RKO (cell line): ENCODE measurements at regions not wholly inside any gene's neighbourhood (a gene's known extent, or its start where the extent isn't known, plus 50 kb on each side); places are given as distances from the start of the nearest gene placed in this dataset.
A peak's percentile ranks its signal among the peaks of the same experiment; 100 is the strongest.

Experiments used
- DNase-seq: peaks from one replicate; pipeline ENCODE4 v3.0.0-alpha.2; 2016; ENCODE audit warnings: low spot score

DNA sequence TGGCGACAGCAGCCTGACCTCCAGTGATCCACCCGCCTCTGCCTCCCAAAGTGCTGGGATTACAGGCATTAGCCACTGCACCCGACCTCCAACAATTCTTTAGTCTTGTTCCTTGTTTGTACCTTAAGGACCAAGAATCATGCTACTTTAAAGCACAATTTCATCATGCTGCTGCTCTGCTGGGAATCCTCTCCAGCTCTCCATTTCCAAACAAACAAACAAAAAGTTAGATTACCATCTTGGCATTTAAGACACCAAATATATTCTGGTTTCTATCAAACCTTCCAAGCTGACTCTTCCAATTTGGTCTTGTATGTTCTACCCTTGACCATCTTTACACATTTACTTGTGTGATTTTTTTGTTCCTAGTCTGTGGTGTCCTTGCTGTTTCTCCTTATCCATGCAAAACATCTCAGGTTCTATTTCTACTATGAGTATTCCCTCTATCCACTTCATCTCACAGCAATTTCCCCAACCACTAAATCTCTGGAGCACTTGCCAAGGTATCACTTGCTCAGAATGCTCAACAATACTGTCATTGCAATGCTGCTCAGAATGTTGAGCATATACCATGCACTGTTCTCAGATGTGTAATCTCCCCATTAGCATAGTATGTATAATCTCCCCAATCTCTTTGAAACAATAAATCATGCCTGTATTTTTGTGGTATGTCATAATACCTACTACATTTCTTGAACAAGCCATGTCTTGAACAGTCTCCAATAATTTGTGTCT lies 73.2 kb upstream of the GALNT5 start:
- DNase-seq, result no peak

GRCh38 chr2:157185476-157186227 lies 71.9 kb upstream of the GALNT5 start:
- DNase-seq, result no peak

DNA sequence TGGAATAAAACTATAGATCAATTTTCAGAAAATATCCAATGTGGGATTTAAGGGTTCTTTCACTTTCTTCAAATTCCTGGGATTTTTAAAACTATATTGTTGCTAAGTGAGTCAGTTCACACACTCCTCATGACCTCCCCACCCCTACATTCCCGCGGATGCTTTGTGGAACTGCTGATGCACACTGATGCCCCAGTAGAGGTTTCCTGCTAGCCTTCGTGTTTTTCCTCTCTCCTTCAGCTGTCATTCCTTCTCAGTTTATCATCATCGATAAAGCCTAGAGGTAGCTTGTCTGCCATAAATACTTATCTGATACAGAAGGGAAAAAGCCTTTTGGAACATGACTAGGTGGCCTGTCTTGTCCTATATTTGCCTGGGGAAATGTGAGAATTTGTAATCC lies 67.4 kb upstream of the GALNT5 start:
- DNase-seq, result no peak

DNA sequence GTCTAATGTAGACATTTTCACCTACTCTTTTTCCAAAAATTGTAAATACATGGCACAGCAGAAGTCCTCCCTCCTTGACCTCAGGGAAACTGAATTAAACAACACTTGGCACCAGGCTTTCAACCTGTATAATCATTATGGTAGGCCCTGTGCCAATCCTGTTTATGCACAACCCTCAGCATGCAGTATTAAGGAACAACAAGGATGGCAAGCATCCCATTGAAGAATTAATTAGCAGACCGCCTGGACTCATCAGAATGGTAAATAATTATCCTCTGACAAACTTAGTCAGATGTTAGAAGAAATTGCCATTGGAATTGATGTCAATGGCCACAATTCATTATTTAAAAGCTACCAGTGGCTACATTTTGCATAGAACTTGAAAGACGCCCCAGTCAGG lies 66.3 kb upstream of the GALNT5 start:
- no peak for DNase-seq

GRCh38 chr2:157192445-157193423 lies 64.8 kb upstream of the GALNT5 start:
- no peak for DNase-seq

DNA sequence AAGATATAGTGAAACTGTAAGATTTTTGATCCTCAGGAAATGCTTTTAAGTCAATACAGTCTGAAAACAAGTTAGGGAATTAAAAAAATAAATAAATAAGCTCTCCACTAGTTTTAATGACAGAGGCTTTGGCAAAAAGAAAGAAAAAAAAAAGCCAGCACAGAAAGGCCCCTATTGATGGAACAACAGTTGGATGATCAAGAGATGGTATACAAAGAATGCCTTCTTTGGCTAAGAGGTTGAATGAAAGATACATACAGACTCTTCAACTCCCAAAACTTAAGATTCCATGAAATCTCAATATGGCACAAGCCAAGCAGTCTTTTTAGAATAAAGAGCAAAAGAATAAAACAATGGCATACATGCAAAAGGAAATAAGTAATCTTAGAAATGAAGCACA lies 64.0 kb upstream of the GALNT5 start:
- no peak for DNase-seq

GRCh38 chr2:157194097-157194688 lies 63.3 kb upstream of the GALNT5 start:
- peak; percentile 70 for DNase-seq

DNA sequence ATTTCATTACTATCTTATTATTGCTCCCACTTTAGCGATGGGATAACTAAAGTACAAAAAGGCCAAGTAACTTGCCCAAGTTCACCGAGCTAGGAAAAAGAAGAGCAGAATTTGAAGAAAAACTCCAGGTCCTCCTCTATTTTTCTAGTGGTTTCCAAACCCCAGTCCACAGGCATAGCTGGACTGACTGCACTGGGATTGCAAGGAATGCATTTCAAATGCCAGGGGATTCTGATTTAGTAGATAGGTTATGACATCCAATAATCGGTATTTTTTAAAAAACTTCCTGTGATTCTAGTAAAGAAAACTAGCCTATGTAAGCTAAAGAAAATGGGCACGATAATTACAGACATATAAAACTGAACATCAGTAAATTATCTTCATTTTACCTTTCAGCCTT lies 62.7 kb upstream of the GALNT5 start:
- DNase-seq, result no peak

- DNase-seq, result no peak
Measured at GRCh38 chr2:157196956-157197355, 60.5 kb upstream of the GALNT5 start.

- no peak for DNase-seq
Measured at GRCh38 chr2:157197848-157198247, 59.7 kb upstream of the GALNT5 start.

DNA sequence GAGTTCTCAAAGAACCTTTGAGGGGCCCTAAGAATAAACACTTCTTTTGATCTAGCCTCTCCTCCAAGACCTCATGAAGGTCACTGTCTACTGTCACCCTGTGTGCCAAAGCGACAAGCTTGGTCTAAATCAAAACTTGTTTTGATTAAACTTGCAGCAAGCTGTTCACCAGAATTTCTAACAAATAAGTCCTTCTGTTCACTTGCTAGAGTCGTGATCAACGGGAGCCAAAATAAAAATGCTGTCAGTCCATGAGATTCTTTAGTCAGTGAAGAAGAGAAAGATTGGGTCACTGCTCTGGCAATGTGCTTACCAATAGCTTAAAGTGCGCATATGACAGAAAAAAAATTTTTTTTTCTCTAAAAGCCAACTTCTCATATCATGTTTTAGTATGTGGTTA lies 53.9 kb upstream of the GALNT5 start:
- DNase-seq, result no peak

DNA sequence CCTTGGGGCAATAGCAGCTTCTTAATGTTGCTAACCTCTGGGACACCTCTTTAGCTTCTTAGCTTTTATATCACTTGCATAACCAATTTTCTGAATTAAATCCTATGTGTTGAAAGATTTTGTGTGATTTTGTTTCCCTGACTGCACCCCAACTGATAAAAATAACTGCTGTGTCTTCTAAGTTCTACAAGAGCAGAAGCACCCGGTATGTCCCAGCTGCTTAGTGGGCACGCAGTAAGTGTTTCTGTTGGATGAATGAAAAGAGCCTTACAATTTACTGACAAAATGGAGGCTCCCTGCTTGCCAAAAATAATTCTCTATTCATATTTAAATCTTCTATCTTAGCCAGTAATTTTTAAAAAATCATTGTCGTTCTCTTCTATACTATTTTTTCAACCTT lies 53.1 kb upstream of the GALNT5 start:
- no peak for DNase-seq

GRCh38 chr2:157206916-157207315 lies 50.6 kb upstream of the GALNT5 start:
- DNase-seq, result no peak
